Naive thymus-derived CD8-positive, alpha-beta T cell (primary cell): ENCODE measurements at regions not wholly inside any gene's neighbourhood (a gene's known extent, or its start where the extent isn't known, plus 50 kb on each side); places are given as distances from the start of the nearest gene placed in this dataset.

Experiments
- ATAC-seq, 2 donors: fragments of 150-1000 bp; cut with Tn5 transposase in 1 of 2; sonication (Bioruptor Pico), chemical (Tn5 transposase) in 1 of 2; 1 replicate in 1 of 2; 2 replicates in 1 of 2; pipeline ENCODE4 v1.10.0; 2021; ENCODE audit warnings: mild to moderate bottlenecking in 2 of 2, moderate library complexity in 2 of 2
- POLR2A ChIA-PET: fragments of 350-600 bp; sonication (Branson Sonifier 250); formaldehyde crosslinking; loops from one replicate; lab custom pipeline; 2021; ENCODE audit warnings: antibody characterized with exemption; lab: Charles Lee
- DNase-seq, 10 donors: peaks; one replicate each; pipeline versions ENCODE4 v3.0.0 to v3.0.0-alpha.2; 2020 to 2022
- H3K27ac Mint-ChIP-seq, 10 donors: one replicate each; pipeline ENCODE4 v1.8.0; 2020 to 2022; ENCODE audit warnings: mild to moderate bottlenecking in 10 of 10, mixed read lengths in 10 of 10, moderate library complexity in 4 of 10, inconsistent platforms in 1 of 10
- H3K27me3 Mint-ChIP-seq, 5 donors: one replicate each; pipeline ENCODE4 v1.8.0; 2021 to 2022; ENCODE audit warnings: mixed read lengths in 5 of 5
- H3K36me3 Mint-ChIP-seq, 3 donors: one replicate each; pipeline ENCODE4 v1.8.0; 2020 to 2022; ENCODE audit warnings: mixed read lengths in 3 of 3, mild to moderate bottlenecking in 2 of 3, inconsistent platforms in 1 of 3
- H3K4me1 Mint-ChIP-seq, 4 donors: one replicate each; pipeline ENCODE4 v1.8.0; 2021 to 2022; ENCODE audit warnings: mixed read lengths in 4 of 4
- H3K4me3 Mint-ChIP-seq, 10 donors: one replicate each; pipeline ENCODE4 v1.8.0; 2020 to 2022; ENCODE audit warnings: mild to moderate bottlenecking in 10 of 10, mixed read lengths in 10 of 10, moderate library complexity in 6 of 10, inconsistent platforms in 1 of 10
- H3K9me3 Mint-ChIP-seq, 9 donors: one replicate each; pipeline ENCODE4 v1.8.0; 2020 to 2022; ENCODE audit warnings: mixed read lengths in 9 of 9, mild to moderate bottlenecking in 3 of 9, inconsistent platforms in 1 of 9, moderate library complexity in 1 of 9

GRCh38 chr2:145744541-145745386, 1224.8 kb upstream of the ZEB2 start:
- POLR2A ChIA-PET = interaction anchor here (0.6 kb wide), 1 partner anchor 30 kb away, joined by 3 read pairs; no protein-coding TSS in a partner anchor
- no peak for ATAC-seq
- Mint-ChIP-seq H3K27ac (no peak overlapping the region), H3K4me3 (no peak overlapping the region), H3K9me3 (peaks cover 0 to 4% (median 0%) of the 10 kb centered on the region in 9 donors), H3K27me3 (no peaks in the 10 kb centered on the region), H3K4me1 (peaks cover 0 to 28% (median 0%) of the 10 kb centered on the region in 4 donors), H3K36me3 (no peaks in the 10 kb centered on the region)
- no peak for DNase-seq

DNA sequence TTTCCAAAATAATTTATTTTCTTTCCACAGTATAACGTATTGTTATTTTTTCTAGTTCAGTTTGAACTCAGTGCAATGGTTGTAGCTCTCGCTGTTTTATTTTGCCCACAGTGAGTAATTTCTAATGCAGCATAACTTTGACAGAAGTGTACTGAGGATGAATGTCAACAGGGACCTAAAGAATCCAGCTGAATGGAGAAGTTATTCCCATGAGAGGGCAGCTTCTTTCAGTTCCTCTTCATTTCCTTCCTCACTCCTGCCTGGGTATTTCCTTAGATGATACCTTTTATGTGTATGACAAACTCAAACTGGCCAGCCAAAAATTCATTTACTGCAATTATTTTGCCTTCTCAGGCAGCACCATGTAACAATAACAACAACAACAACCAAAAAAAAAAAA, 1223.1 kb upstream of the ZEB2 start:
- POLR2A ChIA-PET = no interaction called here
- Mint-ChIP-seq H3K27me3 (no peaks in the 10 kb centered on the region), H3K4me3 (no peak overlapping the region), H3K36me3 (no peaks in the 10 kb centered on the region), H3K27ac (no peak overlapping the region), H3K9me3 (peaks cover 0 to 4% (median 0%) of the 10 kb centered on the region in 9 donors), H3K4me1 (peaks cover 0 to 26% (median 0%) of the 10 kb centered on the region in 4 donors)
- no peak for ATAC-seq
- DNase-seq = no peak

- Mint-ChIP-seq H3K36me3 (no peaks in the 10 kb centered on the region), H3K27ac (no peak overlapping the region), H3K4me1 (peaks cover 0 to 26% (median 0%) of the 10 kb centered on the region in 4 donors), H3K27me3 (no peaks in the 10 kb centered on the region), H3K4me3 (no peak overlapping the region), H3K9me3 (peaks cover 0 to 4% (median 0%) of the 10 kb centered on the region in 9 donors)
- DNase-seq (no peak), ATAC-seq (no peak)
- POLR2A ChIA-PET = no interaction called here
These were observed 1221.7 kb upstream of the ZEB2 start for GRCh38 chr2:145741636-145742035.

- no peaks in the 10 kb centered on the region for H3K27me3 Mint-ChIP-seq
- peaks cover 0 to 26% (median 0%) of the 10 kb centered on the region in 4 donors for H3K4me1 Mint-ChIP-seq
- peaks cover 0 to 2% (median 0%) of the 10 kb centered on the region in 9 donors for H3K9me3 Mint-ChIP-seq
- H3K4me3 Mint-ChIP-seq = no peak overlapping the region
- DNase-seq (no peak), ATAC-seq (no peak)
- H3K27ac Mint-ChIP-seq = no peak overlapping the region
- H3K36me3 Mint-ChIP-seq = no peaks in the 10 kb centered on the region
- POLR2A ChIA-PET = no interaction called here
These were observed 1221.3 kb upstream of the ZEB2 start for GRCh38 chr2:145741181-145741580.

DNA sequence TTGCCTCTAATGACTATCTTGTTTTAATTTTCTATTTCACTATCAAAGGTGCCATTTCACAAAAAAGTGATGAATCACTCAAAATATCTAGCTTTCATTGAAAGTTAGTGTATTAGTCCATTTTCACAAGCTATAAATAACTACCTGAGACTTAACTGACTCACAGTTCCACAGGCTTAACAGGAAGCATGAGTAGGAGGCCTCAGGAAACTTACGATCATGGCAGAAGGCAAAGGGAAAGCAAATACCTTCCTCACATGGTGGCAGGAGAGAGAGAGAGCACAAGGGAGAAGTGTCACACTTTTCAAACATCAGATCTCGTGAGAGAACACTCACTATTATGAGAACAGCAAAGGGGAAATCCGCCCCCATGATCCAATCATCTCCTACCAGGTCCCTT, 1220.4 kb upstream of the ZEB2 start:
- Mint-ChIP-seq H3K27me3 (no peaks in the 10 kb centered on the region), H3K4me3 (no peak overlapping the region), H3K4me1 (peaks cover 0 to 26% (median 0%) of the 10 kb centered on the region in 4 donors), H3K9me3 (peaks cover 0 to 2% (median 0%) of the 10 kb centered on the region in 9 donors), H3K27ac (no peak overlapping the region), H3K36me3 (no peaks in the 10 kb centered on the region)
- DNase-seq (no peak), ATAC-seq (no peak)
- POLR2A ChIA-PET = no interaction called here

GRCh38 chr2:145739681-145740080, 1219.8 kb upstream of the ZEB2 start:
- Mint-ChIP-seq H3K36me3 (no peaks in the 10 kb centered on the region), H3K9me3 (peaks cover 0 to 2% (median 0%) of the 10 kb centered on the region in 9 donors), H3K4me1 (peaks cover 0 to 23% (median 0%) of the 10 kb centered on the region in 4 donors), H3K27me3 (no peaks in the 10 kb centered on the region), H3K27ac (no peak overlapping the region), H3K4me3 (no peak overlapping the region)
- no peak for ATAC-seq
- POLR2A ChIA-PET = no interaction called here
- DNase-seq = no peak

DNA sequence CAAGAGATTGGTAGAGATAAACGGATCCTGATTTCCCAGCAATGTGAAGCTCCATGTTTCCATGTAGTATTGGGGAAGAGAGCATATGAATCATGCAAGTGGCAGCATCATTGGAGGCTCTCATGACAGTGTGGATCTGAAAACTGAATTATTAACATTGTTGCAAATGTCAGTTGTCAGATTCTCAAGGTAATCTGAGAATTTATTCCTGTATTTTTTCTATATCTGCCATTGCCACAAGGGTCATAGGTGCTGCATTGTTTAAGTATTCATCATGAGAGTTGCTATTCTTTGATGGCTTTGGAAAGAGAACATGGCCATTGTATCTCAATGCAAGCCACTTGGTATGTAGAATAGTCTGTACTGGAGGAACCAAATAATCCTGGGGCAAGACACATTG, 1217.0 kb upstream of the ZEB2 start:
- H3K4me3 Mint-ChIP-seq = no peak overlapping the region
- POLR2A ChIA-PET = no interaction called here
- H3K9me3 Mint-ChIP-seq = no peaks in the 10 kb centered on the region
- ATAC-seq = no peak
- H3K36me3 Mint-ChIP-seq = no peaks in the 10 kb centered on the region
- no peak overlapping the region for H3K27ac Mint-ChIP-seq
- peaks cover 0 to 11% (median 0%) of the 10 kb centered on the region in 4 donors for H3K4me1 Mint-ChIP-seq
- DNase-seq = no peak
- peaks cover 0 to under 1% (median 0%) of the 10 kb centered on the region in 5 donors for H3K27me3 Mint-ChIP-seq

DNA sequence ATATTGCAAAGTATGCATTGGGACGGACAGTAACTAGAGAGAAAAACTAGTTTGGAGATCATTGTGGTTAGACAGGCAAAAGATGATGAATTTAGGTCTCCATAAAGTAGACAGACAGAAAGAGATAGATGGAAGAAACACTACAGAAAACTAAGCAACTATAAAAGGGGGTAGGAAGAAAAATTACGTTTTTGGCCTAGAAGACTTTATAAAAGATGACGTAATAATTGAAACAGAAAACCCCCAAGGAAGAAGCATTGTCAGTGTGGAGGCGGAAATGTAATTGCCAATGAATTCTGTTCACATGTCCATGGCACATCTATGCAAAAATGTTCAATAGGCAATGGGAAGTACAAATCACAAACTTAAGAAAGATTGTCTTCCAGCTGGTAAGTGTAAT, 1211.5 kb upstream of the ZEB2 start:
- peaks cover 0 to 4% (median 0%) of the 10 kb centered on the region in 9 donors for H3K9me3 Mint-ChIP-seq
- peaks cover 0 to 14% (median 2%) of the 10 kb centered on the region in 5 donors for H3K27me3 Mint-ChIP-seq
- no peak overlapping the region for H3K27ac Mint-ChIP-seq
- H3K4me3 Mint-ChIP-seq = no peak overlapping the region
- H3K36me3 Mint-ChIP-seq = no peaks in the 10 kb centered on the region
- H3K4me1 Mint-ChIP-seq = no peaks in the 10 kb centered on the region
- DNase-seq (no peak), ATAC-seq (no peak)
- POLR2A ChIA-PET = no interaction called here

- no peak overlapping the region for H3K27ac Mint-ChIP-seq
- H3K36me3 Mint-ChIP-seq = no peaks in the 10 kb centered on the region
These were observed 1210.3 kb upstream of the ZEB2 start for GRCh38 chr2:145729993-145730770.

GRCh38 chr2:145729481-145729880, 1209.6 kb upstream of the ZEB2 start:
- DNase-seq (no peak), ATAC-seq (no peak)
- peaks cover 0 to 4% (median 0%) of the 10 kb centered on the region in 9 donors for H3K9me3 Mint-ChIP-seq
- no peaks in the 10 kb centered on the region for H3K4me1 Mint-ChIP-seq
- POLR2A ChIA-PET = no interaction called here
- no peak overlapping the region for H3K27ac Mint-ChIP-seq
- no peak overlapping the region for H3K4me3 Mint-ChIP-seq
- H3K27me3 Mint-ChIP-seq = peaks cover 0 to 18% (median 2%) of the 10 kb centered on the region in 5 donors
- H3K36me3 Mint-ChIP-seq = no peaks in the 10 kb centered on the region

More at GRCh38 chr2:145729993-145730770, 1210.3 kb upstream of the ZEB2 start:
- Mint-ChIP-seq H3K9me3 (peaks cover 0 to 4% (median 0%) of the 10 kb centered on the region in 9 donors), H3K27me3 (peaks cover 0 to 18% (median 2%) of the 10 kb centered on the region in 5 donors), H3K4me1 (no peaks in the 10 kb centered on the region), H3K4me3 (no peak overlapping the region)
- POLR2A ChIA-PET = no interaction called here
- ATAC-seq = no peak
- DNase-seq = no peak

- H3K4me1 Mint-ChIP-seq = peaks cover 0 to 3% (median 0%) of the 10 kb centered on the region in 4 donors
- no peaks in the 10 kb centered on the region for H3K36me3 Mint-ChIP-seq
- POLR2A ChIA-PET = no interaction called here
- no peak for ATAC-seq
- no peak overlapping the region for H3K4me3 Mint-ChIP-seq
- peaks cover 0 to 18% (median 2%) of the 10 kb centered on the region in 5 donors for H3K27me3 Mint-ChIP-seq
- DNase-seq = no peak
- no peak overlapping the region for H3K27ac Mint-ChIP-seq
- peaks cover 0 to 4% (median 0%) of the 10 kb centered on the region in 9 donors for H3K9me3 Mint-ChIP-seq
These were observed 1208.6 kb upstream of the ZEB2 start for GRCh38 chr2:145728511-145728910.

GRCh38 chr2:145725876-145726275, 1206.0 kb upstream of the ZEB2 start:
- H3K4me1 Mint-ChIP-seq = peaks cover 0 to 3% (median 0%) of the 10 kb centered on the region in 4 donors
- no peak overlapping the region for H3K4me3 Mint-ChIP-seq
- POLR2A ChIA-PET = no interaction called here
- DNase-seq = no peak
- ATAC-seq = no peak
- H3K36me3 Mint-ChIP-seq = no peaks in the 10 kb centered on the region
- no peak overlapping the region for H3K27ac Mint-ChIP-seq
- peaks cover 0 to 11% (median 2%) of the 10 kb centered on the region in 5 donors for H3K27me3 Mint-ChIP-seq
- H3K9me3 Mint-ChIP-seq = peaks cover 0 to 2% (median 0%) of the 10 kb centered on the region in 9 donors
